Stomach (tissue), 4 donors: ENCODE measurements at regions not wholly inside any gene's neighbourhood (a gene's known extent, or its start where the extent isn't known, plus 50 kb on each side); places are given as distances from the start of the nearest gene placed in this dataset.

Source experiments
- CTCF ChIP-seq, 7 experiments: fragments of 450-650 bp in 4 of 7; fragments of 200-600 bp in 3 of 7; sonication (generic) in 3 of 7; IDR thresholded peaks; one replicate each; pipeline ENCODE4 v1.5.1; 2016 to 2019; ENCODE audit warnings: antibody characterized with exemption in 7 of 7, control low read depth in 2 of 7, mild to moderate bottlenecking in 1 of 7
- EP300 ChIP-seq: sonication (generic); formaldehyde crosslinking; IDR thresholded peaks from one replicate; pipeline ENCODE4 v1.6.1; 2017; ENCODE audit warnings: antibody characterized with exemption
- POLR2A ChIP-seq, 4 donors: fragments of 450-650 bp; IDR thresholded peaks; one replicate each; pipeline ENCODE4 v1.6.1; 2016; ENCODE audit warnings: antibody characterized with exemption in 4 of 4, control low read depth in 2 of 4, mild to moderate bottlenecking in 1 of 4, moderate library complexity in 1 of 4
- POLR2AphosphoS5 ChIP-seq, 3 donors: sonication (generic); formaldehyde crosslinking; IDR thresholded peaks; one replicate each; pipeline ENCODE4 v1.6.1; 2016; ENCODE audit warnings: antibody characterized with exemption in 3 of 3

- TF ChIP-seq CTCF (IDR thresholded peaks at IDR 0.05) (no peak), POLR2AphosphoS5 (IDR thresholded peaks at IDR 0.05) (no peak), EP300 (no peak), POLR2A (IDR thresholded peaks at IDR 0.05) (no peak)
Measured at GRCh38 chr5:69013481-69013880, 80.3 kb upstream of the SLC30A5 start.
